ENCODE measurements at regions not wholly inside any gene's neighbourhood (a gene's known extent, or its start where the extent isn't known, plus 50 kb on each side); places are given as distances from the start of the nearest gene placed in this dataset.

- TF ChIP-seq CTCF (IDR thresholded peaks at IDR 0.05; ENCODE audit: insufficient read depth, low read length, poor library complexity, severe bottlenecking) = no peak
- no peak for TF ChIP-seq EZH2phosphoT487 (conservative IDR thresholded peaks at IDR 0.05; ENCODE audit: low read length)
These were observed 121.2 kb upstream of the SPRED2 start for GRCh38 chr2:65553504-65554074.
